GM19240 (cell line): ENCODE measurements at regions not wholly inside any gene's neighbourhood (a gene's known extent, or its start where the extent isn't known, plus 50 kb on each side); places are given as distances from the start of the nearest gene placed in this dataset.

Experiments used
- DNase-seq: peaks from one replicate; pipeline ENCODE4 v3.0.0; 2011; ENCODE audit warnings: low spot score; ENCODE audit not compliant: insufficient read length

DNA sequence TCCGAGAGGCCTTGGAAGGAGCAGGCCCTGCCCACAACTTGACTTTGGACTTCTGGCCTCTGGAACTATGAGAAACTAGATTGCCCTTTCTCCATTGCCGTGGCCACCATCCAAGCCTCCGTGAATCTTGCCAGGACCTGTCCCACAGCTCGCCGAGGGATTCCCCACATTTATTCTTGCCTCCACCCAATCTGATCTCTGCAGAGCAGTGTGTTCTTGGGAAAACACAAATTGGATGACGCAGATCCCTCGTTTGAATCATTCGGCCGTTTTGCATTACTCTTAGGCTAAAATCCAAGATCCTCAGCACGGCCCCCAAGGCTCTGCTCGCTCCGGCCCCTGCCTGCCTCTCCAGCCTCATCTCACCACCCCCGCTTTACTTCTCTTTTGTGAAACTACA lies 364.2 kb downstream of the ZNF516 start:
- no peak for DNase-seq

DNA sequence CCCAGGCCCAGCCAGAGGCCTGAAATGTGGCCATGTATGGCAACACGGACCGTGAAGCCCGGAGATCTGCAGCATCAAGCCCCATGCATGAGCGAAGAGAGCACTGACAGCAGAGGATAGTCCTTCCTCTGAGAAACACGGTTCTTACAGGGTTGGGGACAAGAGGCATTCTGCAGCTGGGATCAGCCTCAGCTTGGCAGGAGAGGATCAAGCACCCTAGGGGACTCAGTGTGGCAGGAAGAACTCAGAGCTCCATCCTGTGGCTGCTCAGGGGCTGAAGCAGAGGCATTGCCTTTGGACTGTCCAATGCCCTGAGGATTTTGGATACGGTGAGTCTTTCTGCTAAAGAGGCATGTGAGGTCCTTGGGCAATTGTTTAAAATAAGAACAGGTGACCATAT lies 368.7 kb downstream of the ZNF516 start:
- no peak for DNase-seq

DNA sequence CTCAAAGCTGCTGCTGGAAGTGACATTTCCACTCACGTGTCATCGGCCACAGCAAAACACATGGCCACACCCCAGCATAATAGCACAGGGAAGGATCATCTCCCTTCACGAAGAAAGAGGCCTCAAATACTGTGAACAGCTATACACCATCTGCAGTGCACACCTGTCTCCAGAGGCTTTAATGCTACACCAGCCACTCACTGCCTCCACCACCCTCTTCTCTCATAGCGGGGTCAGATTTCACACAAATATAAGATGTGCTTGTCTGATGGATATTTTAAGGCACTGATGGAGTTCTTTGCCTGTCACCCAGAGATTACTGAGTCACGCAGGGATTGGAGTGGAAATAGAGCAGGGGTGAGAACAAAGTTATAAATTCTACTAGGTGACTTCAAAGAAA lies 374.0 kb downstream of the ZNF516 start:
- no peak for DNase-seq

DNA sequence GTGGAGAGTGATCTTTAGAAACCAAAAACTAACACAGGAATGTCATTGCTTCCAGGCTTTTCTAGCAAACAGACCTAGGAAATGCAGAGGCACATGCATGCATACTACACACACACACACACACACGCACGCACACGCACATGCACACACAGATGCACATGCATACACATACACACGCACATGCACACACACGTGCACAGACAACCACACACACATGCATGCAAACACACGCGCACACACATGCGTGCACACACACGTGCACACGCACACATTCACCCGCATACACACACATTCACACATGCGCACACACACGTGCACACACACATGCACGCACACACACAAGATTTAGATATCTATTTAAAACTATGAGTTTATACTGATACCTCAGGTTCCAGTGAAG lies 379.5 kb downstream of the ZNF516 start:
- DNase-seq, result no peak

DNA sequence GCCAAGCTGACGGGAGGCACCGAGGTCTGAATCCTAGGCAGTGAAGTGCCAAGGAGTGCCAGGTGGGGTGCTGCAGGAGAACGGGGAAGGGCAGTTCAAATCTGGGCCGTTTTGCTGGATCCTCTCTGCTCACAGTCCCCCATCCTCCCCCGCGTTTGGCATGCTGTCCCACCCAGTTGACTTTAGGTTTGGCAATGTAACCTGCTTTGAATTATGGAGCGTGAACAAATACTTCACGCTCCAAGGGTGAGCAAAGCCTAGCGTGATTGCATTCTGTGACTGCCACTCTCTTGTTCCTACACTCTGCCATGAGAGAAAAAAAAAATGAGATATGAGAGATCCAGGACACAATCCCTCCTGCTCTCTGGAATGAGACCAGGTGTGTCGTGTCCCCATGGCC lies 381.9 kb downstream of the ZNF516 start:
- DNase-seq, result no peak

DNA sequence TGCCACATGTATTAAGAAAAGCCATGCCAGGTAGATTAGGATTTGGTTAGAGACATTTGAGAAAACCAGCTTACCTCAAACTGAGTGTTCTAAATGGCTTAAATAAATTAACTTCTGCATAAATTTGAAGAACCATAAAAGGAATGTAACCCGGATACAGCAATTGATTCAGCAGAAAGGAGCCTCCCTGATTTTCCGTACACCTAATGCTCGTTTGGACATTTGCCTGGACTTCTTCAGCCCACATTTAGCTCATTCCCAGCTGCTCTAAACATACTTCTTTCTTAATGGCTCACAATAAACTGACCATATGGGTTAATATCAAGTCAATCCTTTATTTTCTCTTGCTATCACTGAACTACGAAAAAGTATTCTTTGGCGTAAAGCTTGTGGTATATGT lies 392.4 kb downstream of the ZNF516 start:
- DNase-seq, result no peak

DNA sequence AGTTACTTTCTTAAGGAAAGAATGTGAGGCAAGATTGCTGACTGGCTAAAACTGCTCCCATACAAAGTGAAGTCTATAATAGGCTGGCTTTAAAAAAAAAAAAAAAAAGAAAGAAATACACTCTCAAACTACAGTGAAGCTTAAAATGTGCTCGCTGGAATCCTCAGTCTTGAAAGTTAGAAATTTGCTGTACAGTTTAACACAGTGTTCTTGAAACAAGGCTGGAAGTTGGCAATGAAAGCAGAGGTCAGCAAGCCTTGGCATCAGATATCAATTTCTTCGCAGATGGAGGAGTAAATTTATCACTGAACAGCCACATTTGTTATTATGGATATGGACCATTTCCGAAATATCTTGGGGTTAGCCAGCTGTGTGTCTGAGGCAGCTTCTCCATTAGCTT lies 392.9 kb downstream of the ZNF516 start:
- no peak for DNase-seq

DNA sequence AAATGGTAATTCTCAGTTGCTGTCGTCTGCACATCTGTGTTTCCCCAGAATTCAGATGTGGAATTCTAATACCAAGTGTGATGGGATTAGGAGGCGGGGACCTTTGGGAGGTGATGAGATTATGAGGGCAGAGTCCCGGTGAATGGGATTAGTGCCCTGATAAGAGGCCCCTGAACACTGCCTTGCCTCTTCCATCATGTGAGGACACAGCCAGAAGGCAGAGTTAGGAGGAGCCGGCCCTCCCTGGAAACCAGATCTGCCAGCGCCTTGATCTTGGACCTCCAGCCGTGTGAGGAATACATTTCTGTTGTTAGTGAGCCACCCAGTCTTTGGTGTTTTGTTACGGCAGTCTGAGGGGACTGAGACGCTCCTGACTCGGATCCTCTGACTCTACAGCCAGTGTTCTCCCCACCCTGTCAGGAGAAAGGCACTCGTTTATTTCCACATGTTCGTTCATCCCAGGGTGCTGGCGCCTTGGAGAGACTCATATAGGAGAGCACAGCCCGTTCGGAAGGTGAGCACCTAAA lies 395.0 kb downstream of the ZNF516 start:
- DNase-seq, result no peak

DNA sequence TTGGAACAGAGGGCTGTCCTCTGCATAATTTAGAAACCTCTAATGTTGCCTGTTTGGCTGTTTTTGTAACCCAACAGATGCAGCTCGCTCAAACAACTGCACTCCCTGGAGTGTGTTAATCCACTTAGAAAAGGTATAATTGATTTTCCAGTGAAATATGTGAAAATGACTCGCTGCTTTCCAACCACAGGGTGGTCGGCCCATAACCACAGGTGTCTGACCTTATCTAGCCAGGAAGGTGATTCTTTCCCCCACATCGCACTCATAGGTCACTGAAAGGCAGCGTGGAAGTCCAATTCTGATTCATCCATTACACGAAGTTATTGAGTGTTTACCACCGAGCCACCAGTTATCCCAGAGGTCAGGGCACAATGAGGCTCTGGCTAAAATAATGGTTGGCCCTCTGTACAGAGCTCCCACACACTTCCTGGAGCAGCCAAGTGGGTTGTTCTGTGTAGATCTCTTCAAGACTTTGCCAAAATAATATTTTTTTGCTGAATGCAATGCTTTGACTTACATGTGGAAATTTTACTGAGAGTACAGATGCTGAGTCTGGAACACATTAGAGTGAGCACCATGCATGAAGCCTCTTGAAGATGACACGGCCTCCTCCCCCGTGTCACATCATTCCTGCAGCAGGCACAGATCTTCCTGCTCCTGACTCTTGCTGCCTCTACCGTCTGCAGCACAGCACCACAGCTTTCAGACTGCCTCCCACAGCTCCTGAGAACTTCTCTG lies 396.2 kb downstream of the ZNF516 start:
- no peak for DNase-seq

DNA sequence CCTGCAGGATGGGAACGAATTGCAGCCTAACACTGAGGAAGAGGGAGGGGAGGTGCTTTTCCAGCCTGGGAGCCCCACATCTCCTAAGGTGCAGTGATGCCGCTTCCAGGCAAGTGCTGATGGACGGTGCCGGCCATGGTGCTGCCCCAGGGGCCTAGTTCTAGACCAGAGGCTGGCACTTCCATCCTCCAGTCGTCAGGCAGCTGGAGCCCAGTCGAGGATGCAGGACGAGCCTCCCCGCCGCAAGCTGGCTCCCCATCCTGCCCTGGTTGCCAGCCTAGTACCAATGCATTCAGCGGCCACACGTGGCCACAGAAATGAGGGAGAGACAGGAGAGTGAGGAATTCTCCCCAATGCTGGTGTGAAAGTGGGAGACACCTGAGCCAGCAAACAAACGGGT lies 413.5 kb downstream of the ZNF516 start:
- no peak for DNase-seq

DNA sequence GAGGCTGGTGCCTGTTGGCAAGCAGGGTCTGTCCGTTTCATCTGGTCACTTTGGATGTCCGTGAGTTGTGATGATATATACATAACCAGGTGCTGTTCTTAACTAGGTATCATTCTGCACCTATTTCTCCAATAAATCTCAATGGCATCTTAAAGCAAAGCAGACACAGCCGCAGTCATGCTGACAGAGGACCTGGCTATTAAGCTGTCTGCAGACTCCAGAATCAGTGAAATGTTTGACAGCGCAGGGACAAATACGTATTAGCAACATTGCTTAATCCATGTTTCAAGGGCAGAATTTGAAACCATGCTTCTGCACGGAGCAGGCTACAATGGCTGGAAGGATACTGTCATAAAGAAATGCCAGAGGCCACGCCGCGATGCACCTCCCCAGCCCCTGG lies 414.6 kb downstream of the ZNF516 start:
- DNase-seq, result no peak

DNA sequence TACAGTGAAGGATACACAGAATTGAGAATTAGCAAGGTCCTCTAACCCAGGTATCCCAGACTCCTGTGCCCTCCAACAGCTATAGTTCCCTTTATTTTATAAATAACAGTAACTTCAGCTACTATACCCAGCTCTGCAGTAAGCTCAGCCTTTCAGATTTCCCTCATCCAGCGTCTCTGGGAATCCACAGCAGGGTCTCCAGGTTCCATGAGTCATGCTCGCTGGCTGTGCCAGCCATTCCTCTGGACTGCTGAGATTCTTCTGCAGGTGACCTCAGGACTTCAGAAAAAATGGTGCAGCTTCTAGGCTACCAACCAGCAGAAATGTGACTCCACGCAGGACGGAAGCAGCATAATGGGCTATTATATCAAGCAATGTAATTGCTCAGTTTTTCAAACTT lies 419.3 kb downstream of the ZNF516 start:
- DNase-seq, result no peak

DNA sequence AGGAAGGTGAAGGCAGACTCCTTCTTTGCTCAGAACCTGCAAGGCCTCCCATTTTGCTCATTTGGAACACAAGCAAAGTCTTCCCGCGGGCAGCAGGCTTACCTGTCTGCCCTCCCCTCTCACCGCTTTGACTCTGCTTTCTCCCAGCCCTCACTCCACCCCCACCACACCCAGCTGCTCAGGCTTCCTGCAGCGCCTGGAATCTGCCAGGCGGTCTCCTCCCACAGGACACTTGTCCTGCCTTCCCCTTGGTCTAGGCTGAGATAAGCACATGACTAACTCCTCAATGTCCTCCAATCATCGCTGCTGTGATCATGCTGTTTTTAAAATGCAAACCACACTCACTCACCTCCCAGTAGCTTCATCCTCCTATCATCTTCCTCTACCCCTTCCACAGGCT lies 430.0 kb downstream of the ZNF516 start:
- DNase-seq, result no peak

DNA sequence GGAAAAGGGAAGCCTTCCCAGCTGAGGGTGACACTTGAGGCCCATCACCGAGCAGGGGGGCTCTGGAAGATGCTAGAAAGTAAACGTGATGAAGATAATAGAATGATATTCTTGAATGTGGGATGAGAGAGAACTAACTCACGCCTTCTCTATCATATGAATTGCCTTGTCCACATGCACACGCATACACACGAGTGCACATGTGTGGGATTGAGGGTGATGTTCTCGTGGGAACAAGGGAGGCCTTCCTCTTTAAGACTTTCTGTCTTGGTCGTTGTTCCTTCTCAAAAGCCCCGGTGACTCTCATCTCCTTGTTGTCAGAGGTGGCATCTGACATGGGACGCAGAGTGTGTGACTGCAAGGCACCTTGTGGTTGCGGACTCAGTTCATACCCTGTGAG lies 436.9 kb downstream of the ZNF516 start:
- DNase-seq, result no peak

DNA sequence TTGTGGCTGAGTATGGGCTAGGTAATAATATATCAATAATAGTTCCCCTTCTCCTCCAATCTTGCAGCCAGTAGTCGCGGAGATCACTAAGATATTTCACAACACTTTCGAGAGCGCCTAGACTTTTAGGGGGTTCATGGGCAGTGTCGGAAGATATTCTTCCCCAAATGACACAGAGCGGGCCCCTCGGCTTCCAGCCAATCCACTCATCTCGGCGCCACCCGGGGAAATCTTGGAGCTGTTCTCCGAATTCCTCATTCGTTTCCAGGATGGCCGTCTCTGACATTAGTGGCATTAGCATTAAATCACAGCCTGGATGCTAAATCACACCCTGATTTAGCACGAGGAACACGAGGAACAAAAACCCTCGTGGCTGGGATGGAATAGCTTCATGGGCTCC lies 437.7 kb downstream of the ZNF516 start:
- no peak for DNase-seq

DNA sequence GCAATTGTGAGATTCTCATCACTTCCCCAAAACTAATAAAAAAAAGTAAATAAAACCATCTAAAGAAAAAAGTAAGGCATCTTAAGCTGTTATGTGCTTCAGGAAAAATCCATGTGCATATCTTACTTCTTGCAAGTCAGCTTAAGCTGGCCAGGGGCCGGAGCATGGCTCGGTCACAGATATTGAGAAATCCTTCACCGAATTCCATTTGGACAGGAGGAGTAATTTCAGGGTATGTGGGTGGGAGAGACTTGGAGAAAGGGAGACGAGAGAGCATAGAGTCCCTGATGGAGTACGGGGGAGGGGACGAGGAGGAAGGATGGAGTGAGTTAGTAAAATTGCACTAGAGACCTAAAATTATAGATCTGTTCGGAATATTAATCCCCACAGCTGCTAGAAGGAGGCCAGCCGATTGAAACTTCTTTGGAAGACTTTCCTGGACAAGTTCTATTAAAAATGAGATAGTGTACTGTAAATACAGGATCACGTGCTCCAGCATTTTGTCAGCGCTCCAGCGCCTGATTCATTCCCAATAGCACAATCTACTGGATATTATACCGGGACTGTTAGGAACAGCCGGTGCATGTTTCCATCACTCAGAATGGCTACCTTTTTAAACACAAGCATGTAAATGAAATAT lies 438.5 kb downstream of the ZNF516 start:
- DNase-seq, result no peak

DNA sequence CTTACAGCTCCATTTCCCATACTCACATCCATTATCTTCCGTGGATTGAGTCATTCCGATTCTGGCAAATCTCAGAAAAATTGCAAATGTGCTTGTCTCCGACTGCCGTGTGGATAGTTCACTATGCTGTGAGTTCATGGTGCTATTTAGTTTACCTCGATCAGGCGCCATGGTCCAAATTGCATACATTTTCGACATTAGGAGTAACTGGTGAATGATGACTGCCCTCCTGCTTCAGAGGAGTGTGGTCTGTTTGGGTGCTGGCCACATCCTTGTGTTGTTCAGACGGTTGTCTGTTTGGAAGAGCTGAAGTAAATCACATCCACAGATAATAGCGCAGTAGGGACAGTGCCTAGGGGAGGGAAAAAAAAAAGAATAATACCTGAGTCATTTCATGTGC lies 439.5 kb downstream of the ZNF516 start:
- no peak for DNase-seq

DNA sequence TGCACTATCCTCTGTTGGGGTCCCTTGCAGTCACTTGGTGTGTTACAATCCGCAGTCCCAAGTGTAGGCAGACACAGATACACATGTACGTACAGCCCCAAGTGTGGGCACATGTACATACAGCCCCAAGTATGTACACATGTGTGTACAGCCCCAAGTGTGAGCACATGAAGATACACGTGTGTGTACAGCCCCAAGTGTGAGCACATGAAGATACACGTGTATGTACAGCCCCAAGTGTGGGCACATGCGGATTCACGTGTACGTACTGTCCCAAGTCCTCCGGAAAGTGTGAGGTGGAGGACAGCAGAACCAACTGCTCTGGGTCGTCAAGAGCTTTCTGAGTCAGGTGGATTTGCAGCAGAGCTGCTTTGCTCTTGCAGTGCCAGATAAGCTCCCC lies 440.0 kb downstream of the ZNF516 start:
- no peak for DNase-seq

DNA sequence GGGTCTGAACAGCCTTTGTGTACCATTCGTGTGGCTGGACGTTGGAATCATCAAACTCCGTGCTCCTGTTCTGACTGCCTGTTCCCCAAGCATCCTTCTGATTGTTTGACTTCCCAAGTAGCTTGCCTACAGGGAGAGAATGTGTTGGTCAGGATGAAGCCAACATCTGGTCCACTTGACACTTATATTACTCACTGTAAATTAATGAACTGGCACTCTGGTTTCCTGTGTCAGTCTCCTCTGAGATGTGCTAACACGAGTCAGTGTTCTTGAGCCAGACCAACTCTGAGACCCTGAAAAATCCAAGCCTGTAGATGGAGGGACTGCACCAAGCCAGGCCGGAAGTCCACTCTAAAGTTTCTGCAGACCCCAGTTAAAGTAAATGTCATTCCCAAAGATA lies 440.9 kb downstream of the ZNF516 start:
- DNase-seq, result no peak

DNA sequence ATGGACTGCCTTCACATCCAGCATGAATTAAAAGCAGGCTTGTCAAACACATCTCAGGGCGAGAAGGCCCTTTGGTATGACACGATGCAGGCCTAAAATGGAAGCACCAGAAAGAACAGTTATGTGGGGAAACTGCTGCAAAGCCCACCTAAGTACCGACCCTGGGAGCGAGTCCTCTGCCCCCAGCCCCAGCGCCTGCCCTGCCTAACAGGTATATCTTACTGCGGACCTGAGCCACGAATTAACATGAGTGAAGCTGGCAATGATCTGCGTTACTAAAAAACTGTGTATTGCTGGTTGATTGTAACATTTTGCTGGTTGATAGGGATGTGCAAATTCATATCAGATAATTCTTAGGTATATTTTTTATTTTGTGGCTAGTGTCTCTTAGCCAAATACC lies 441.5 kb downstream of the ZNF516 start:
- DNase-seq, result no peak

DNA sequence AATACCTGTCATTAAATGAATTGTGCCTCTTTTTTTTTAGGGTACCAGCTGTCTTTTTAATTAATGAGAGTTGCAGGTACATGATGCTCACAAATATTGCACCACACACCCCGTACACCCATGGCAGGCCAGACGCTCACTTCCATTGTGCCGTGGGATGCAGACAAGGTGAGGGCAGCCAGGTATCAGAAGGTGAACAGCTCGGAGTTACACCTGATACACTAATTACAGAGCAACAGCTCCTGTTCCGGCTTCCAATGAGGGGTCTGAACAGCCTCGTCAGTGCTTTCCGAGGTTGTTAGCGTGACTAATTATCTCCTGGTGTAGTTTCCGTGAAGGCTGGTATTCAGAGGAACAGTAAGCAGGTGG lies 442.8 kb downstream of the ZNF516 start:
- DNase-seq, result no peak

DNA sequence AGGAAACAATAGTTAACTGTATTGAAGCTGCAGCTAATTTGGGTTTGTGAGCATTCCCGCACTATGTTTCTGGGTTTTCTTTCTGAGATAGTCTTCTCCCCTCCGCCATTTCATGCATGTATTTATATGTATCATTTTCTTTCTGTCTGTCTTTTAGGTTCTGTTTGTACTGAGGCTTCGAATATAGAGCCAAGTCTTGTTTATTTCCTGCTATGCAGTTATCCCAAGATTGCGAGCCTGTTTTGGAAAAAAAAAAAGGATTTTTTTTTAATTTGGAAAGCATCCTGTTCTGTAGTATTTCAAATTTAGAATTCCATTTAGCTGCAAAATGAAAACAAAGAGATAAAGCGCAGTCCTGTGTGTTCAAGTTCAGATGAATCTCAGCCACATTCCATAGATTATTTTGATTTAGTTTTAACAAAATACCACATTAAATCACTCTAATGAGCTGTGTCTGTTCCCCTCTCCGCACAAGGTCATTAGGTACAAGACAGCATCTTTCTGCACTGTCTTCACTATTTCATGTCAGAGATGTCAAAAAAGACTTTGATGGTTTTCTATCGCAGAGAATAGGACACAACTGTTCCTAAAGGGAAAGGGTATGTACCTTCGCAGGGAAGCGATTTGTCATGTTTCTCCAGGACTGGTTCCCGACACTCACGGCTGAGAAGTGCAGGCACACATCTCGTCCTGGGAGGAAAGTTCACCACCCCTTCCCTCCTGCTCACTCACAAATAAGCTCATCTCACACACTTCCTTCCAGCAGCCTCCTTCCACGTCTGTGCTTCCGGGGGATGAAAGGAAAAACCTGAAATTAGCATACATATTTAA lies 443.4 kb downstream of the ZNF516 start:
- no peak for DNase-seq
